OCI-LY1 (cell line): ENCODE measurements at regions not wholly inside any gene's neighbourhood (a gene's known extent, or its start where the extent isn't known, plus 50 kb on each side); places are given as distances from the start of the nearest gene placed in this dataset.

ENCODE experiments used
- H2AFZ ChIP-seq: fragments of 200-600 bp; sonication (generic), shearing (Covaris generic); 2 replicates; pipeline ENCODE4 v1.6.0; 2014; ENCODE audit warnings: antibody characterized with exemption, mild to moderate bottlenecking, low read length
- H3F3A ChIP-seq: fragments of 200-600 bp; sonication (generic), shearing (Covaris generic); 2 replicates; pipeline ENCODE4 v1.6.0; 2014; ENCODE audit warnings: mild to moderate bottlenecking, antibody characterized with exemption, low read length, moderate library complexity; ENCODE audit not compliant: insufficient read depth
- H3K27ac ChIP-seq: fragments of 200-600 bp; sonication (generic); 2 replicates; pipeline ENCODE4 v1.5.1; 2014; ENCODE audit warnings: low read length, mixed run types, mild to moderate bottlenecking, low read depth; ENCODE audit not compliant: poor library complexity, severe bottlenecking
- H3K27me3 ChIP-seq: fragments of 200-600 bp; sonication (generic); 2 replicates; pipeline ENCODE4 v1.6.0; 2014; ENCODE audit warnings: antibody characterized with exemption, mild to moderate bottlenecking, low read length, moderate library complexity; ENCODE audit not compliant: insufficient read depth
- H3K36me3 ChIP-seq: fragments of 200-600 bp; sonication (generic); 2 replicates; pipeline ENCODE4 v1.6.1; 2014; ENCODE audit warnings: mild to moderate bottlenecking, antibody characterized with exemption, low read length, moderate library complexity, mixed read lengths; ENCODE audit not compliant: insufficient read depth
- H3K4me1 ChIP-seq: fragments of 200-600 bp; sonication (generic); 2 replicates; pipeline ENCODE4 v1.5.1; 2014; ENCODE audit warnings: mild to moderate bottlenecking, low read length, moderate library complexity; ENCODE audit not compliant: insufficient read depth, severe bottlenecking
- H3K4me2 ChIP-seq: fragments of 200-600 bp; sonication (generic), shearing (Covaris generic); 2 replicates; pipeline ENCODE4 v1.6.1; 2014; ENCODE audit warnings: low read length
- H3K4me3 ChIP-seq: fragments of 200-600 bp; sonication (generic); 2 replicates; pipeline ENCODE4 v1.5.1; 2014; ENCODE audit warnings: low read length, low read depth, mild to moderate bottlenecking, mixed read lengths; ENCODE audit not compliant: poor library complexity, severe bottlenecking
- H3K79me2 ChIP-seq: fragments of 200-600 bp; shearing (Covaris generic); 2 replicates; pipeline ENCODE4 v1.6.1; 2016; ENCODE audit warnings: mixed run types, low read length, mixed read lengths; ENCODE audit not compliant: insufficient read depth
- H3K9ac ChIP-seq: fragments of 200-600 bp; sonication (generic), shearing (Covaris generic); 2 replicates; pipeline ENCODE4 v1.6.1; 2014; ENCODE audit warnings: mild to moderate bottlenecking, low read length, mixed read lengths
- H3K9me2 ChIP-seq: fragments of 200-600 bp; sonication (generic), shearing (Covaris generic); 2 replicates; pipeline ENCODE4 v1.6.1; 2014; ENCODE audit warnings: low read depth, mild to moderate bottlenecking, low read length, mixed read lengths
- H3K9me3 ChIP-seq: fragments of 200-600 bp; shearing (Covaris generic); 2 replicates; pipeline ENCODE4 v1.6.1; 2014; ENCODE audit warnings: low read length, mixed read lengths
- H4K20me1 ChIP-seq: fragments of 200-600 bp; sonication (generic), shearing (Covaris generic); 2 replicates; pipeline ENCODE4 v1.6.0; 2016; ENCODE audit warnings: mild to moderate bottlenecking, low read length; ENCODE audit not compliant: insufficient read depth
- CTCF ChIP-seq: fragments of 200-600 bp; sonication (generic), shearing (Covaris generic); IDR thresholded peaks from 2 replicates; pipeline ENCODE4 v1.5.1; 2017; ENCODE audit warnings: mild to moderate bottlenecking, antibody characterized with exemption, low read length, moderate library complexity, mixed read lengths
- EZH2 ChIP-seq: fragments of 200-600 bp; sonication (generic), shearing (Covaris generic); IDR thresholded peaks from 2 replicates; pipeline ENCODE4 v1.8.0; 2017; ENCODE audit warnings: borderline replicate concordance, mixed run types, mild to moderate bottlenecking, antibody characterized with exemption, low read length, moderate library complexity, mixed read lengths

GRCh38 chr2:186303091-186303490 lies 183.0 kb upstream of the ZC3H15 start:
- Histone ChIP-seq H2AFZ (no peak overlapping the region), H4K20me1 (no peaks in the 10 kb centered on the region), H3K4me3 (no peak overlapping the region), H3K9me3 (no peaks in the 10 kb centered on the region), H3K4me1 (no peaks in the 10 kb centered on the region), H3K36me3 (no peaks in the 10 kb centered on the region), H3F3A (no peaks in the 10 kb centered on the region), H3K27me3 (no peaks in the 10 kb centered on the region), H3K9me2 (no peaks in the 10 kb centered on the region), H3K4me2 (no peak overlapping the region), H3K9ac (no peak overlapping the region), H3K79me2 (no peaks in the 10 kb centered on the region), H3K27ac (no peak overlapping the region)
- no peak for TF ChIP-seq CTCF
- TF ChIP-seq EZH2 = no peak

GRCh38 chr2:186304064-186304463 lies 182.0 kb upstream of the ZC3H15 start:
- Histone ChIP-seq H3K27ac (no peak overlapping the region), H3K79me2 (no peaks in the 10 kb centered on the region), H3K4me2 (no peak overlapping the region), H3K4me1 (no peaks in the 10 kb centered on the region), H3F3A (no peaks in the 10 kb centered on the region), H3K36me3 (no peaks in the 10 kb centered on the region), H3K9ac (no peak overlapping the region), H4K20me1 (no peaks in the 10 kb centered on the region), H3K9me2 (no peaks in the 10 kb centered on the region), H3K4me3 (no peak overlapping the region), H3K27me3 (no peaks in the 10 kb centered on the region), H2AFZ (no peak overlapping the region), H3K9me3 (no peaks in the 10 kb centered on the region)
- no peak for TF ChIP-seq CTCF
- TF ChIP-seq EZH2 = no peak

GRCh38 chr2:186306754-186307153 lies 179.3 kb upstream of the ZC3H15 start:
- Histone ChIP-seq H3F3A (no peaks in the 10 kb centered on the region), H3K4me3 (no peak overlapping the region), H3K27ac (no peak overlapping the region), H3K9me2 (no peaks in the 10 kb centered on the region), H3K36me3 (no peaks in the 10 kb centered on the region), H3K4me2 (no peak overlapping the region), H3K9me3 (no peaks in the 10 kb centered on the region), H3K27me3 (no peaks in the 10 kb centered on the region), H3K79me2 (no peaks in the 10 kb centered on the region), H3K9ac (no peak overlapping the region), H3K4me1 (no peaks in the 10 kb centered on the region), H2AFZ (no peak overlapping the region), H4K20me1 (no peaks in the 10 kb centered on the region)
- TF ChIP-seq CTCF (no peak), EZH2 (no peak)
